ENCODE measurements at regions not wholly inside any gene's neighbourhood (a gene's known extent, or its start where the extent isn't known, plus 50 kb on each side); places are given as distances from the start of the nearest gene placed in this dataset.

- Histone ChIP-seq H3K27ac (ENCODE audit: low read length) (no peak overlapping the region), H3K36me3 (ENCODE audit: low read depth, low read length) (no peaks in the 10 kb centered on the region), H3K9me3 (ENCODE audit: low read length) (0 out of 2 replicates have a peak, but pooled peaks cover 5% of the 10 kb centered on the region), H3F3A (ENCODE audit: low read length, unreplicated experiment) (no peaks in the 10 kb centered on the region), H3K4me3 (ENCODE audit: low read length) (no peak overlapping the region), H3K9me2 (replicated peaks; ENCODE audit: low read length) (no peaks in the 10 kb centered on the region), H4K20me1 (ENCODE audit: low read length) (no peaks in the 10 kb centered on the region), H2AFZ (ENCODE audit: low read length) (no peak overlapping the region), H3K9ac (ENCODE audit: low read length) (no peak overlapping the region), H3K4me1 (ENCODE audit: insufficient read depth, low read length) (no peaks in the 10 kb centered on the region), H3K27me3 (ENCODE audit: low read length) (no peaks in the 10 kb centered on the region), H3K4me2 (ENCODE audit: low read length) (no peak overlapping the region), H3K79me2 (ENCODE audit: low read length) (no peaks in the 10 kb centered on the region)
- no TSS peak for BruUV-seq (replicated peaks)
- ATAC-seq: no peak
- DNase-seq: no peak
- POLR2A ChIA-PET (ENCODE audit: unreplicated experiment): no interaction called here
- CTCF ChIA-PET: interaction anchor here (0.6 kb wide), 1 partner anchor 25 kb away, joined by 5 read pairs; no protein-coding TSS in a partner anchor
- no peak for TF ChIP-seq CTCF (conservative IDR thresholded peaks at IDR 0.05; ENCODE audit: low read depth, low read length)
- TF ChIP-seq EZH2 (IDR thresholded peaks at IDR 0.05; ENCODE audit: low read length, unreplicated experiment): no peak
- TF ChIP-seq EZH2phosphoT487 (IDR thresholded peaks at IDR 0.05; ENCODE audit: borderline replicate concordance, low read length): no peak
- intact Hi-C loops (cut with micrococcal nuclease): no loop called here
Measured at GRCh38 chr11:105230586-105230985, 91.0 kb upstream of the CARD18 start.

GRCh38 chr11:105229761-105230160 lies 90.2 kb upstream of the CARD18 start:
- H3K36me3 ChIP-seq (ENCODE audit: low read depth, low read length): no peaks in the 10 kb centered on the region
- no peak for DNase-seq
- intact Hi-C loops (cut with micrococcal nuclease): no loop called here
- H3K9ac ChIP-seq (ENCODE audit: low read length): no peak overlapping the region
- H2AFZ ChIP-seq (ENCODE audit: low read length): no peak overlapping the region
- no peaks in the 10 kb centered on the region for H3F3A ChIP-seq (ENCODE audit: low read length, unreplicated experiment)
- H3K4me1 ChIP-seq (ENCODE audit: insufficient read depth, low read length): no peaks in the 10 kb centered on the region
- H3K9me2 ChIP-seq (replicated peaks; ENCODE audit: low read length): no peaks in the 10 kb centered on the region
- H3K4me3 ChIP-seq (ENCODE audit: low read length): no peak overlapping the region
- H3K27ac ChIP-seq (ENCODE audit: low read length): no peak overlapping the region
- no peaks in the 10 kb centered on the region for H3K27me3 ChIP-seq (ENCODE audit: low read length)
- H3K79me2 ChIP-seq (ENCODE audit: low read length): no peaks in the 10 kb centered on the region
- H3K4me2 ChIP-seq (ENCODE audit: low read length): no peak overlapping the region
- BruUV-seq (replicated peaks): no TSS peak
- ChIA-PET POLR2A (ENCODE audit: unreplicated experiment) (no interaction called here), CTCF (no interaction called here)
- no peaks in the 10 kb centered on the region for H4K20me1 ChIP-seq (ENCODE audit: low read length)
- ATAC-seq: no peak
- no peaks in the 10 kb centered on the region for H3K9me3 ChIP-seq (ENCODE audit: low read length)
- no peak for TF ChIP-seq EZH2phosphoT487 (IDR thresholded peaks at IDR 0.05; ENCODE audit: borderline replicate concordance, low read length)
- no peak for TF ChIP-seq EZH2 (IDR thresholded peaks at IDR 0.05; ENCODE audit: low read length, unreplicated experiment)
- TF ChIP-seq CTCF (conservative IDR thresholded peaks at IDR 0.05; ENCODE audit: low read depth, low read length): no peak

- no peaks in the 10 kb centered on the region for H3K9me3 ChIP-seq (ENCODE audit: low read length)
- CTCF ChIA-PET: no interaction called here
Measured at GRCh38 chr11:105229257-105229656, 89.7 kb upstream of the CARD18 start.

More at GRCh38 chr11:105229257-105229656, 89.7 kb upstream of the CARD18 start:
- no peaks in the 10 kb centered on the region for H3K36me3 ChIP-seq (ENCODE audit: low read depth, low read length)
- H3K4me2 ChIP-seq (ENCODE audit: low read length): no peak overlapping the region
- H3F3A ChIP-seq (ENCODE audit: low read length, unreplicated experiment): no peaks in the 10 kb centered on the region
- no peaks in the 10 kb centered on the region for H3K27me3 ChIP-seq (ENCODE audit: low read length)
- POLR2A ChIA-PET (ENCODE audit: unreplicated experiment): no interaction called here
- no peak overlapping the region for H3K27ac ChIP-seq (ENCODE audit: low read length)
- no peaks in the 10 kb centered on the region for H4K20me1 ChIP-seq (ENCODE audit: low read length)
- H3K4me1 ChIP-seq (ENCODE audit: insufficient read depth, low read length): no peaks in the 10 kb centered on the region
- H3K4me3 ChIP-seq (ENCODE audit: low read length): no peak overlapping the region
- H3K79me2 ChIP-seq (ENCODE audit: low read length): no peaks in the 10 kb centered on the region
- ATAC-seq: no peak
- no TSS peak for BruUV-seq (replicated peaks)
- TF ChIP-seq EZH2phosphoT487 (IDR thresholded peaks at IDR 0.05; ENCODE audit: borderline replicate concordance, low read length) (no peak), EZH2 (IDR thresholded peaks at IDR 0.05; ENCODE audit: low read length, unreplicated experiment) (no peak), CTCF (conservative IDR thresholded peaks at IDR 0.05; ENCODE audit: low read depth, low read length) (no peak)
- no peak overlapping the region for H2AFZ ChIP-seq (ENCODE audit: low read length)
- DNase-seq: no peak
- no peaks in the 10 kb centered on the region for H3K9me2 ChIP-seq (replicated peaks; ENCODE audit: low read length)
- no peak overlapping the region for H3K9ac ChIP-seq (ENCODE audit: low read length)
- intact Hi-C loops (cut with micrococcal nuclease): no loop called here

All from PC-3 (cell line).